GM12873 (cell line): ENCODE measurements at regions not wholly inside any gene's neighbourhood (a gene's known extent, or its start where the extent isn't known, plus 50 kb on each side); places are given as distances from the start of the nearest gene placed in this dataset.

Source experiments
- TF ChIP-seq, protein P1 (sequence below): IDR thresholded peaks from 2 replicates; pipeline ENCODE4 v1.5.1; 2012; ENCODE audit warnings: low read depth, mild to moderate bottlenecking, moderate library complexity, low read length, control low read depth; ENCODE audit not compliant: insufficient read depth; ENCODE audit errors: missing control alignments

DNA sequence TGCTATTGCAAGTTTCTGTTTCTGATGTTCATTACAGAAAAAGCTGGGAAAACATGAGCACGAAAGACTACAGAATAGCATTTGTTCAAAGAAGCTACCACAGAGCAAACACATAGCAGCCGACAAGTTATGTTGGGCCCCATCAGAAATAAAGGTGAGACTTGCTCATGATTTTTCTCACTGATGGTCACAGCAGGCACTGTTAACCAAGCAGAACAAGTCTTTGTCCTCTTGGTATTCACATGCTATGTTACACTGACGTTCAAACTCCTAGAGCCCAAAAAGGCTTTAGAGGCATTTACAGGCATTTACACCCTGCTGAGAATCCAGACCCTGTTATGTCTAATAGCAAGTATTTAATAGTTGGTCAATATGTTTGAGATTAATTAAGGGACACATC, 235.0 kb upstream of the HNMT start:
- TF ChIP-seq, protein P1, sequence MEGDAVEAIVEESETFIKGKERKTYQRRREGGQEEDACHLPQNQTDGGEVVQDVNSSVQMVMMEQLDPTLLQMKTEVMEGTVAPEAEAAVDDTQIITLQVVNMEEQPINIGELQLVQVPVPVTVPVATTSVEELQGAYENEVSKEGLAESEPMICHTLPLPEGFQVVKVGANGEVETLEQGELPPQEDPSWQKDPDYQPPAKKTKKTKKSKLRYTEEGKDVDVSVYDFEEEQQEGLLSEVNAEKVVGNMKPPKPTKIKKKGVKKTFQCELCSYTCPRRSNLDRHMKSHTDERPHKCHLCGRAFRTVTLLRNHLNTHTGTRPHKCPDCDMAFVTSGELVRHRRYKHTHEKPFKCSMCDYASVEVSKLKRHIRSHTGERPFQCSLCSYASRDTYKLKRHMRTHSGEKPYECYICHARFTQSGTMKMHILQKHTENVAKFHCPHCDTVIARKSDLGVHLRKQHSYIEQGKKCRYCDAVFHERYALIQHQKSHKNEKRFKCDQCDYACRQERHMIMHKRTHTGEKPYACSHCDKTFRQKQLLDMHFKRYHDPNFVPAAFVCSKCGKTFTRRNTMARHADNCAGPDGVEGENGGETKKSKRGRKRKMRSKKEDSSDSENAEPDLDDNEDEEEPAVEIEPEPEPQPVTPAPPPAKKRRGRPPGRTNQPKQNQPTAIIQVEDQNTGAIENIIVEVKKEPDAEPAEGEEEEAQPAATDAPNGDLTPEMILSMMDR = no peak

DNA sequence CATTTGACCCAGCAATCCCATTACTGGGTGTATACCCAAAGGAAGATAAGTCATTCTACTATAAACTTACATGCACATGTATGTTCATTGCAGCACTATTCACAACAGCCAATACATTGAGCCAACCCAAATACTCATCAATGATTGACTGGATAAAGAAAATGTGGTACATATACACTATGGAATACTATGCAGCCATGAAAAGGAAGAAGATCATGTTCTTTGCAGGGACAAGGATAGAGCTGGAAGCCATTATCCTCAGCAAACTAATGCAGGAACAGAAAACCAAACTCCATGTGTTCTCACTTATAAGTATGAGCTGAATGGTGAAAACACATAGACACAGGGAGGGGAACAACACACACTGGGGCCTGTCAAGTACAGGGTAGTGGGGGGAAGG, 226.7 kb upstream of the HNMT start:
- TF ChIP-seq, protein P1 = no peak

DNA sequence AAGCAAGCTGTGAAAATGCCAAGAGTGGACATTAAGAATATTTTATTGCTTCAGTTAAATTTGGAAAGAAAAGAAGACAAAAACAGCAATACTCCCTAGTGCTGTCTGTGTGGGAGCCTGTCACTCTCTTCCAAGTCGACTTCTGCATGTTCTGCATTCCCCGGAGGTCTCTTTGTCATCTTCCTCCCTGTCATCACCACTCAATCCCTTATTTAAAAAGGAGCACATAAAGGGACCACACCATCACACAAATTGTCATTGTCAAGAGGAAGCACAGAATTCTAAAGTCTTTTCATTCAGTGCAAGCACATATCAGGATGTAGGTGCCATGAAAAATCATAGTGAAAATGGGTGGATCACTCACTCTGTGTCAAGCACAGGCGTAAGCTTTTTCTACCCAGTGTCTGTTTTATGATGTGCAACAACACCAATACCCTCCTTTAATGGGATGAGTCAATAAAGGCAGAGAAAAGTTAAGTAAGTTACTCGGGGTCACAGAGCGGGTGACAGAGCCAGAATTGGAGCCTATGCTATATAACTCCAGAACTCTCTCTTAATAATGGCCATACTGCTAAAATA, 222.4 kb upstream of the HNMT start:
- TF ChIP-seq, protein P1 = no peak

DNA sequence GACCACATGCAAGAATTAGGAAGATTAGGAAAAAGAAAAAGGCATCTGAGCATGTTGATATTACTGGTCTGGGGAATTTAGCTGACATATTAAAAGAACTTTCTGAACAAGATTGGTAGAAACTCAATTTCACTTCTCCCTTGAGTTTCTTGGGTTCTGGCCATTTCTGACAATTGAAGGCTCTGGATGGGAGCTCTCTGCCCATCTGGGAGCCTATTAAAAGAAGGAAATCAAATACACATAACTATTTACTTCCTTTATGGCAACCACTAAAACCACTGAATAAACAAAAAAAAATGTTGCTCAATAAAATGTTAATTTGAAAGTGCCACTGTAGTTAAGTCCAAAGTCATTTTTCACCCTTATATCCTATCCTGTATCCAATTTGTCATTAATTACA, 216.8 kb upstream of the HNMT start:
- TF ChIP-seq, protein P1 = no peak

DNA sequence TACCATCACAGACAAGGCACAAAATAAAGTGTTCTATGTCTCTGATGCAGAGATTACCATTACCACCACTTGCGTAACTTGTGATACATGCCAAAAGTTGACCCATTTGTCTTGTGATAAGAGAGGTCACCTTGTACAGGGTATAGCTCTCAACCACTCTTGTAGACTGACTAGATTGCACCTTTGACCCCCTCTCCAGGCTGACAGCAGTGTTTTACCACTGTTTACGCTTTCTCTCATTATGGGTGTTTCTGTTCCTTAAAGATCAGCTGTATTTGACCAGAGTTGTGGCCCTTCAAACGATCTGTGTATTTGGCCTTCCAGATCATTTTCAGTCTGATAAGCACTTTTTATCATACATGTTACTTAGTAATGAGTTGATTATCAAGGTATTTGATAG, 215.7 kb upstream of the HNMT start:
- TF ChIP-seq, protein P1 = no peak

DNA sequence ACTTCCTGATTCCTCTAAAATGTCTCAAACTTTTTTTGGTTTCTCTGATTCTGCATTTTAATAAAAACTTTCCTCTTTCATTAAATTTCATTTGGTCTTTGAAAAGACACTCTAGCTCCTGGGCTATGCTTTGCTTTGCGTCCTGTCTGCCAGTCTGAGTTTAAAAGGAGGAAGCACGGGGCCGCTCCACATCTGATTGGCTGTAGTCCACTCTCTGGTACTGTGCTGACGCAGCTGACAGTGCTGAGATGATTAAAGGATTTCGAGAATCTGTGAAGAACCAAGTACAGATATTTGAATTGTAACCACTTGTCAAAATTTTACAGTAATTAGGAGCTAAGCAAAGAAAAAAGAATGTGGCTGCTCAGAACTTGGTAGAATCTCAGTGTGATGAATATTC, 199.6 kb upstream of the HNMT start:
- TF ChIP-seq, protein P1 = no peak

DNA sequence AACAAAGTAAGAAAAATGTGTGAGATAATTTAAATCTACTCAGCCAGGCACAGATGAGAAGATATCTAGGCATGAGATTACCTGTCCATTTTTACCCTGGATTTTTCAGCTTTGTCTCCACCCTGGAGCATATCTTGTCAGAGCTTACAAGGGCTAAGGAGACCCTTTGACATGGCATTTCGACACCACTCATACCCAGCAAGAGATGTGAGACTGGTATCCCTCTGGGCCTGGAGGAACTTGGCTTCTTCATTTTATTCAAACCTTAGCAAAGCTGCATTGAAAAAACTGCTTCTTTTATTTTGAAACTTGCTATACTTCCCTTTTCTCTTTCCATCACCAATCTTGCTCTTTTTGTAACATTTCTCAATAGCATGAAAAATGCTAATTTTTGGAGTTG, 194.9 kb upstream of the HNMT start:
- TF ChIP-seq, protein P1 = no peak
